IMR-90 (cell line): ENCODE measurements at regions not wholly inside any gene's neighbourhood (a gene's known extent, or its start where the extent isn't known, plus 50 kb on each side); places are given as distances from the start of the nearest gene placed in this dataset.

Experiments
- ATAC-seq: fragments of 200-7000 bp; cut with Tn5 transposase; 2 replicates; pipeline ENCODE4 v1.9.1; 2020; ENCODE audit warnings: low read depth, mild to moderate bottlenecking, moderate library complexity
- BruUV-seq: library from RNA; stranded (reverse); fragments of 400-500 nt; replicated peaks from 2 replicates; lab custom pipeline; 2021; lab: Mats Ljungman, UMichigan
- CTCF ChIA-PET: fragments of 300-600 bp; formaldehyde crosslinking; extraction: SDS; loops from one replicate; lab custom pipeline; 2021; ENCODE audit warnings: antibody characterized with exemption; lab: Yijun Ruan, JAX
- POLR2A ChIA-PET: fragments of 300-600 bp; sonication (Branson Sonifier 250); formaldehyde crosslinking; loops from one replicate; lab custom pipeline; 2022; ENCODE audit warnings: antibody characterized with exemption; ENCODE audit not compliant: unreplicated experiment; lab: Charles Lee
- DNase-seq: peaks from one replicate; pipeline ENCODE4 v3.0.0; 2013
- H2AFZ ChIP-seq: replicated peaks from 2 replicates; pipeline ENCODE3; 2013; ENCODE audit warnings: low read length, mild to moderate bottlenecking; ENCODE audit not compliant: poor library complexity
- H2AK5ac ChIP-seq: 2 replicates; pipeline ENCODE4 v1.6.1; 2013; ENCODE audit warnings: low read depth, low read length, inconsistent platforms
- H2AK9ac ChIP-seq: replicated peaks from 2 replicates; pipeline ENCODE3; 2013; ENCODE audit warnings: mild to moderate bottlenecking, low read depth, low read length, moderate library complexity; ENCODE audit not compliant: poor library complexity
- H2BK120ac ChIP-seq: 2 replicates; pipeline ENCODE4 v1.6.1; 2013; ENCODE audit warnings: low read depth, low read length, inconsistent platforms
- H2BK15ac ChIP-seq: 3 replicates; pipeline ENCODE4 v1.6.1; 2013; ENCODE audit warnings: low read depth, low read length, inconsistent platforms
- H2BK20ac ChIP-seq: 2 replicates; pipeline ENCODE4 v1.6.1; 2013; ENCODE audit warnings: low read depth, mild to moderate bottlenecking, inconsistent platforms, low read length, moderate library complexity
- H2BK5ac ChIP-seq: 2 replicates; pipeline ENCODE4 v1.6.1; 2013; ENCODE audit warnings: mild to moderate bottlenecking, low read depth, low read length, inconsistent platforms; ENCODE audit not compliant: poor library complexity, severe bottlenecking
- H3K14ac ChIP-seq: replicated peaks from 2 replicates; pipeline ENCODE4 v1.6.1; 2013; ENCODE audit warnings: low read depth, low read length, inconsistent platforms
- H3K18ac ChIP-seq: 2 replicates; pipeline ENCODE4 v1.6.1; 2013; ENCODE audit warnings: low read depth, low read length, control low read depth
- H3K23ac ChIP-seq: 2 replicates; pipeline ENCODE4 v1.6.1; 2013; ENCODE audit warnings: low read depth, low read length, inconsistent platforms
- H3K27ac ChIP-seq: 2 replicates; pipeline ENCODE4 v1.5.1; 2013; ENCODE audit warnings: mild to moderate bottlenecking, control low read depth, low read length; ENCODE audit not compliant: insufficient read depth
- H3K27me3 ChIP-seq: 2 replicates; pipeline ENCODE4 v1.6.1; 2013; ENCODE audit warnings: low read length; ENCODE audit not compliant: control insufficient read depth, insufficient read depth
- H3K36me3 ChIP-seq: 2 replicates; pipeline ENCODE4 v1.6.1; 2013; ENCODE audit warnings: low read length, mixed read lengths; ENCODE audit not compliant: control insufficient read depth, insufficient read depth
- H3K4ac ChIP-seq: 2 replicates; pipeline ENCODE4 v1.6.1; 2013; ENCODE audit warnings: low read depth, low read length, inconsistent platforms
- H3K4me1 ChIP-seq: 2 replicates; pipeline ENCODE4 v1.6.1; 2013; ENCODE audit warnings: low read length, mixed read lengths; ENCODE audit not compliant: control insufficient read depth, insufficient read depth
- H3K4me2 ChIP-seq: 2 replicates; pipeline ENCODE4 v1.6.1; 2013; ENCODE audit warnings: low read depth, mild to moderate bottlenecking, control low read depth, low read length, moderate library complexity
- H3K4me3 ChIP-seq: 2 replicates; pipeline ENCODE4 v1.5.1; 2013; ENCODE audit warnings: low read depth, mild to moderate bottlenecking, control low read depth, low read length, moderate library complexity; ENCODE audit not compliant: insufficient read depth
- H3K56ac ChIP-seq: 2 replicates; pipeline ENCODE4 v1.6.1; 2013; ENCODE audit warnings: low read length, inconsistent platforms; ENCODE audit not compliant: insufficient read depth; ENCODE audit errors: extremely low read depth
- H3K79me1 ChIP-seq, 2 experiments: 2 replicates each; pipeline ENCODE4 v1.6.1; 2013; ENCODE audit warnings: low read length in 2 of 2, inconsistent platforms in 1 of 2, low read depth in 1 of 2
- H3K9ac ChIP-seq: 2 replicates; pipeline ENCODE4 v1.6.1; 2013; ENCODE audit warnings: low read depth, low read length, control low read depth
- H3K9me1 ChIP-seq: 2 replicates; pipeline ENCODE4 v1.6.1; 2013; ENCODE audit warnings: low read length, inconsistent platforms; ENCODE audit not compliant: insufficient read depth
- H3K9me3 ChIP-seq: 2 replicates; pipeline ENCODE4 v1.6.1; 2013; ENCODE audit warnings: low read length; ENCODE audit not compliant: control insufficient read depth, insufficient read depth
- H4K20me1 ChIP-seq: 2 replicates; pipeline ENCODE4 v1.6.1; 2013; ENCODE audit warnings: low read length, inconsistent platforms; ENCODE audit not compliant: insufficient read depth
- H4K5ac ChIP-seq: 2 replicates; pipeline ENCODE4 v1.6.1; 2013; ENCODE audit warnings: mild to moderate bottlenecking, low read depth, low read length, control low read depth
- H4K8ac ChIP-seq, 2 experiments: 2 replicates each; pipeline ENCODE4 v1.6.1; 2013; ENCODE audit warnings: low read depth in 2 of 2, low read length in 2 of 2, control low read depth in 1 of 2, inconsistent platforms in 1 of 2
- H4K91ac ChIP-seq: 2 replicates; pipeline ENCODE4 v1.6.1; 2013; ENCODE audit warnings: low read depth, low read length, inconsistent platforms; ENCODE audit not compliant: insufficient read depth
- BHLHE40 ChIP-seq: fragments of 150-350 bp; IDR thresholded peaks from 2 replicates; pipeline ENCODE4 v1.6.1; 2016; ENCODE audit warnings: mild to moderate bottlenecking, low read depth, low read length
- CHD1 ChIP-seq: IDR thresholded peaks from 2 replicates; pipeline ENCODE4 v1.6.1; 2012; ENCODE audit warnings: low read depth, low read length, improper control_type of control experiment
- SMC3 ChIP-seq: fragments of 150-350 bp; IDR thresholded peaks from 2 replicates; pipeline ENCODE4 v1.6.1; 2016; ENCODE audit warnings: low read depth, mild to moderate bottlenecking, antibody characterized with exemption, low read length, moderate library complexity
- WGBS, 2 experiments: methylation state at CpG; one replicate each; pipeline versions ENCODE4 v1.1.5 to v1.1.7; 2013; ENCODE audit warnings: missing lambda C conversion rate in 2 of 2; ENCODE audit not compliant: insufficient read length in 1 of 2; ENCODE audit errors: extremely low coverage in 2 of 2; 5-methylcytosine and 5-hydroxymethylcytosine counted together
- dilution Hi-C: fragments of 300-500 bp; cut with HindIII; formaldehyde crosslinking; loops from one replicate; pipeline ENCODE4 v1.14.3; 2018; ENCODE audit warnings: low sequenced_read_pairs; ENCODE audit not compliant: unreplicated experiment
- in situ Hi-C: fragments of 300-500 bp; cut with MboI; formaldehyde crosslinking; loops from 3 replicates; pipeline ENCODE4 v1.14.3; 2019; ENCODE audit warnings: low sequenced_read_pairs, inconsistent platforms, mixed read lengths
- intact Hi-C: fragments of 100-400 bp; cut with micrococcal nuclease; formaldehyde crosslinking; loops from 2 replicates; pipeline ENCODE4 v1.10.0; 2022
- TF ChIP-seq, protein P1 (sequence below): fragments of 150-350 bp; IDR thresholded peaks from 2 replicates; pipeline ENCODE4 v1.6.1; 2016; ENCODE audit warnings: low read depth, mild to moderate bottlenecking, low read length, moderate library complexity, borderline replicate concordance

DNA sequence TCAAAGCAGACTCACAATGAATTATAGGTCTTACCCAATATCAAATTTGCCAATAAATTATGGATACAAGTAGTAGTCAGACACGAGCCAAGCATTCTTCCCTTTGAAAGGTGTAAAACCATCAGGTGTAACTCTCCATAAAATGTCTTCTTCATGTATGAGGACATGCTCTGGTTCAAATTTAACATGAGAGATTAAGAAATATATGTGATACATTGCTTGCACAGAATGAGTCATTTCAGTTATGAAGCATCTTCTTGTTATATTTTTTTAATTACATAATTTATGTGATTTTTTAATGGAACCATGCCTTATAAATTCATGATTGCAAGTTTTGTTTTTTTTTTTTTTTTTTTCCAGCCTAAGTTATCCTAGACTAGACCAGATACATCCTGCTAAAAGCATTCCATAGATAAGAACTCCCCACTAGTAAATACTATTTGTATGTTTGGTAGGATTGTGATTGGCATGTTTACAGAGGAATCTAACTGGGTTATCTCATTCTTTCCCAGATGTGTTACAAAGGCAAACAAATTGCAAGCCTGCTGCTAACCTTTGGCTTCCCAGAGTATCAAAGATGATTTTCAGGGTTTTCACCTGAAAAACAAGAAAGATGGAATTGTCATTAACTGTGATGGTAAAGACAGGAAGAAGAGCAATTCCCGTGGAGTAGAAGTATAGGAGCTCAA lies 621.9 kb downstream of the XIRP2 start:
- Histone ChIP-seq H2AFZ (no peak overlapping the region), H2BK120ac (no peak overlapping the region), H4K8ac (no peak overlapping the region), H3K9me1 (no peaks in the 10 kb centered on the region; the same call in 1 of the 2 replicates), H3K4me3 (no peak overlapping the region), H2BK20ac (no peak overlapping the region), H2AK5ac (no peak overlapping the region), H3K4me2 (no peak overlapping the region), H3K14ac (no peak overlapping the region), H4K91ac (no peak overlapping the region), H3K36me3 (no peaks in the 10 kb centered on the region), H3K9ac (no peak overlapping the region), H3K27me3 (no peaks in the 10 kb centered on the region), H3K23ac (no peak overlapping the region), H3K4me1 (no peaks in the 10 kb centered on the region), H3K56ac (no peak overlapping the region), H2BK15ac (no peak overlapping the region), H2BK5ac (no peak overlapping the region), H3K18ac (no peak overlapping the region), H3K9me3 (no peaks in the 10 kb centered on the region), H3K4ac (no peak overlapping the region), H4K5ac (no peak overlapping the region), H2AK9ac (no peak overlapping the region), H3K79me1 (no peaks in the 10 kb centered on the region), H3K27ac (no peak overlapping the region), H4K20me1 (no peaks in the 10 kb centered on the region)
- BruUV-seq = no TSS peak
- CTCF ChIA-PET = no interaction called here
- intact Hi-C loops = no loop called here
- in situ Hi-C loops = no loop called here
- no peak for ATAC-seq
- POLR2A ChIA-PET = no interaction called here
- dilution Hi-C loops = no loop called here
- no peak for TF ChIP-seq BHLHE40
- TF ChIP-seq SMC3 = no peak
- TF ChIP-seq, protein P1, sequence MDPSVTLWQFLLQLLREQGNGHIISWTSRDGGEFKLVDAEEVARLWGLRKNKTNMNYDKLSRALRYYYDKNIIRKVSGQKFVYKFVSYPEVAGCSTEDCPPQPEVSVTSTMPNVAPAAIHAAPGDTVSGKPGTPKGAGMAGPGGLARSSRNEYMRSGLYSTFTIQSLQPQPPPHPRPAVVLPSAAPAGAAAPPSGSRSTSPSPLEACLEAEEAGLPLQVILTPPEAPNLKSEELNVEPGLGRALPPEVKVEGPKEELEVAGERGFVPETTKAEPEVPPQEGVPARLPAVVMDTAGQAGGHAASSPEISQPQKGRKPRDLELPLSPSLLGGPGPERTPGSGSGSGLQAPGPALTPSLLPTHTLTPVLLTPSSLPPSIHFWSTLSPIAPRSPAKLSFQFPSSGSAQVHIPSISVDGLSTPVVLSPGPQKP = no peak
- no peak for TF ChIP-seq CHD1
- no peak for DNase-seq
- 57% methylated on average over 1 of the region's 2 CpGs; no CpG with 5 or more reads in 1 of the 2 experiments for WGBS, 2 experiments
